H1 (cell line): ENCODE measurements at regions not wholly inside any gene's neighbourhood (a gene's known extent, or its start where the extent isn't known, plus 50 kb on each side); places are given as distances from the start of the nearest gene placed in this dataset.

Experiments
- CTCF ChIP-seq, 3 experiments: IDR thresholded peaks; 1 replicate in 2 of 3; 2 replicates in 1 of 3; pipeline versions ENCODE4 v1.5.1 to v1.6.1; 2011; ENCODE audit warnings: low read length in 3 of 3, mild to moderate bottlenecking in 3 of 3, inconsistent platforms in 2 of 3, low read depth in 1 of 3, moderate library complexity in 1 of 3; ENCODE audit not compliant: insufficient read depth in 1 of 3; ENCODE audit errors: control extremely low read depth in 1 of 3
- EP300 ChIP-seq, 2 experiments: IDR thresholded peaks; 1 replicate in 1 of 2; 2 replicates in 1 of 2; pipeline ENCODE4 v1.6.1; 2011 to 2012; ENCODE audit warnings: low read depth in 2 of 2, low read length in 2 of 2, mild to moderate bottlenecking in 2 of 2, borderline replicate concordance in 1 of 2, inconsistent platforms in 1 of 2, moderate library complexity in 1 of 2
- POLR2A ChIP-seq, 2 experiments: IDR thresholded peaks; 1 replicate in 1 of 2; 2 replicates in 1 of 2; pipeline ENCODE4 v1.6.1; 2011; ENCODE audit warnings: low read depth in 2 of 2, low read length in 2 of 2, mild to moderate bottlenecking in 2 of 2; ENCODE audit errors: control extremely low read depth in 1 of 2
- TF ChIP-seq, protein P1 (sequence below): IDR thresholded peaks from 2 replicates; pipeline ENCODE4 v1.6.1; 2012; ENCODE audit warnings: inconsistent platforms
- TF ChIP-seq, protein P2 (sequence below): IDR thresholded peaks from 2 replicates; pipeline ENCODE4 v1.6.1; 2011; ENCODE audit warnings: low read length, improper control_type of control experiment

DNA sequence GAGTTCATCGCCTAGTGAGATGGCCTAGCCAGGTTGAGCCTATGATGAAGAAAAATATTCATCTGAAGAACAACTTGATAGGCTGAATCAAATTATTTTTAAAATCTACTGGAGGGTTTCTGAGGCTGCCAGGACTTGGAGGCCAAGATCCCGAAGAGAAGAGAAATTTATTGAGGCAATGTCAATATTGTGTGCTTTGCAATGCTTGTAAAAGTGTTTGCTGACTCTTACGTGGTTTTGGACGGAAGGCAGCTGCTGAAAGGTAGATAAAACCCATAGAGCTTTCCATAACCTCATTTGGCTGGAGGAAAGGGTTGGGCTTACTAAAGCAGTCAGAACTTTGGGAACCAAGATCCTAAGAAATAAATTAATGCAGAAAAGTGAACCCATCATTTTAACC is 361.0 kb upstream of the IL12A start:
- TF ChIP-seq CTCF (IDR thresholded peaks at IDR 0.05; ENCODE audit: control extremely low read depth in 1 of 3, insufficient read depth in 1 of 3, low read depth in 1 of 3, low read length in 3 of 3) (no peak), EP300 (IDR thresholded peaks at IDR 0.05; ENCODE audit: borderline replicate concordance in 1 of 2, low read depth in 2 of 2, low read length in 2 of 2) (no peak), POLR2A (IDR thresholded peaks at IDR 0.05; ENCODE audit: control extremely low read depth in 1 of 2, low read depth in 2 of 2, low read length in 2 of 2) (no peak)
- TF ChIP-seq, protein P1, sequence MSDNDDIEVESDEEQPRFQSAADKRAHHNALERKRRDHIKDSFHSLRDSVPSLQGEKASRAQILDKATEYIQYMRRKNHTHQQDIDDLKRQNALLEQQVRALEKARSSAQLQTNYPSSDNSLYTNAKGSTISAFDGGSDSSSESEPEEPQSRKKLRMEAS = no peak
- TF ChIP-seq, protein P2, sequence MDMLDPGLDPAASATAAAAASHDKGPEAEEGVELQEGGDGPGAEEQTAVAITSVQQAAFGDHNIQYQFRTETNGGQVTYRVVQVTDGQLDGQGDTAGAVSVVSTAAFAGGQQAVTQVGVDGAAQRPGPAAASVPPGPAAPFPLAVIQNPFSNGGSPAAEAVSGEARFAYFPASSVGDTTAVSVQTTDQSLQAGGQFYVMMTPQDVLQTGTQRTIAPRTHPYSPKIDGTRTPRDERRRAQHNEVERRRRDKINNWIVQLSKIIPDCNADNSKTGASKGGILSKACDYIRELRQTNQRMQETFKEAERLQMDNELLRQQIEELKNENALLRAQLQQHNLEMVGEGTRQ = no peak
